C4-2B (cell line): ENCODE measurements at regions not wholly inside any gene's neighbourhood (a gene's known extent, or its start where the extent isn't known, plus 50 kb on each side); places are given as distances from the start of the nearest gene placed in this dataset.

Experiments
- H3K27ac ChIP-seq: fragments of 450-650 bp; 2 replicates; pipeline ENCODE4 v1.5.1; 2017
- ZFX ChIP-seq: fragments of 450-650 bp; IDR thresholded peaks from 2 replicates; pipeline ENCODE4 v1.6.1; 2017
- TF ChIP-seq, protein P1 (sequence below): fragments of 450-650 bp; conservative IDR thresholded peaks from 2 replicates; pipeline ENCODE4 v1.5.1; 2017; ENCODE audit warnings: mild to moderate bottlenecking

GRCh38 chr1:219027146-219027673, 146.5 kb upstream of the LYPLAL1 start:
- H3K27ac ChIP-seq, result no peak overlapping the region
- TF ChIP-seq, protein P1, sequence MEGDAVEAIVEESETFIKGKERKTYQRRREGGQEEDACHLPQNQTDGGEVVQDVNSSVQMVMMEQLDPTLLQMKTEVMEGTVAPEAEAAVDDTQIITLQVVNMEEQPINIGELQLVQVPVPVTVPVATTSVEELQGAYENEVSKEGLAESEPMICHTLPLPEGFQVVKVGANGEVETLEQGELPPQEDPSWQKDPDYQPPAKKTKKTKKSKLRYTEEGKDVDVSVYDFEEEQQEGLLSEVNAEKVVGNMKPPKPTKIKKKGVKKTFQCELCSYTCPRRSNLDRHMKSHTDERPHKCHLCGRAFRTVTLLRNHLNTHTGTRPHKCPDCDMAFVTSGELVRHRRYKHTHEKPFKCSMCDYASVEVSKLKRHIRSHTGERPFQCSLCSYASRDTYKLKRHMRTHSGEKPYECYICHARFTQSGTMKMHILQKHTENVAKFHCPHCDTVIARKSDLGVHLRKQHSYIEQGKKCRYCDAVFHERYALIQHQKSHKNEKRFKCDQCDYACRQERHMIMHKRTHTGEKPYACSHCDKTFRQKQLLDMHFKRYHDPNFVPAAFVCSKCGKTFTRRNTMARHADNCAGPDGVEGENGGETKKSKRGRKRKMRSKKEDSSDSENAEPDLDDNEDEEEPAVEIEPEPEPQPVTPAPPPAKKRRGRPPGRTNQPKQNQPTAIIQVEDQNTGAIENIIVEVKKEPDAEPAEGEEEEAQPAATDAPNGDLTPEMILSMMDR, result no peak
- no peak for TF ChIP-seq ZFX

DNA sequence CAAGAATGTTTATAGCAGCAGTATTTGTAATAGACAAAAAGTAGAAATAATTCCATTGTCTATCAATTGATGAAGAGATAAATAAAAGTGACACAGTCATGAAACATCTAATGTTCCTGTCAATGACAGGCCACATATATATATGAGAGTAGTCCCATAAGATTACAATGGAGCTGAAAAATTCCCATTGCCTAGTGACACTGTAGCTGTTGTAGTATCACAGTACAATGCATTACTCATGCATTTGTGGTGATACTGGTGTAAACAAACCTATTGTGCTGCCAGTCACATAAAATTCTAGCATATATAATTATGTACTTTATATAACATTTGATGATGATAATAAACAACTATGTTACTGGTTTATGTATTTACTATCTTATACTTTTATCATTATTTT, 141.9 kb upstream of the LYPLAL1 start:
- TF ChIP-seq, protein P1, result no peak
- TF ChIP-seq ZFX, result no peak

GRCh38 chr1:219038398-219038797, 135.3 kb upstream of the LYPLAL1 start:
- no peak overlapping the region for H3K27ac ChIP-seq
- TF ChIP-seq, protein P1, result no peak
- TF ChIP-seq ZFX, result no peak

More for the DNA sequence above, 141.9 kb upstream of the LYPLAL1 start:
- no peak overlapping the region for H3K27ac ChIP-seq

DNA sequence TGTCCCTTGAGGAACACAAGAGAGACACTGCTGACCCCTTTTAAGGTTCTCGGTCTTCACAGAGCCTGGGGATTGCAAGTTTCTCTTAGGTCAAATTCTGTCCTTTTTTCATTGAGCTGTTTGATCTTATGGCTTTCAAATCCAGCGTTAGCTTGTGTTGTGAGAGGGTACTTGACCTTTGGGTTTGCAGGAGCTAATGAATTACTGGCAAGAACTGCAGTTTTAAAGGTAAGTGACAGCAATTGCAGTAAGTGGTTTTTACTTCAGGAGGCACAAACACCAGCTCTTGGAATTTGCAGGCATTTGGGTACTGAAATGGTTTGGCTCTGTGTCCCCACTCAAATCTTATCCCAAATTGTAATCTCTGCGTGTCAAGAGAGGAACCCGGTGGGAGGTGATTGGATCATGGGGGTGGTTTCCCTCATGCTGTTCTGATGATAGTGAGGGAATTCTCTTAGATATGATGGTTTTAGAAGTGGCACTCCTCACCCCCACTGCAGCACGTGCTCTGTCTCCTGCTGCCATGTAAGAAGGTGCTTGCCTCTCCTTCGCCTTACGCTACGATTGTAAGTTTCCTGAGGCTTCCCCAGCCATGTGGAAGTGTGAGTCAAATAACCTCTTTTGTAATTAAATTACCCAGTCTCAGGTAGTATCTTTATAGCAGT, 134.5 kb upstream of the LYPLAL1 start:
- H3K27ac ChIP-seq, result no peak overlapping the region
- no peak for TF ChIP-seq ZFX
- TF ChIP-seq, protein P1, result no peak

- no peak for TF ChIP-seq ZFX
- TF ChIP-seq, protein P1, result no peak
- no peak overlapping the region for H3K27ac ChIP-seq
These were observed 134.0 kb upstream of the LYPLAL1 start for GRCh38 chr1:219039682-219040154.

- TF ChIP-seq, protein P1, result no peak
- TF ChIP-seq ZFX, result no peak
- no peak overlapping the region for H3K27ac ChIP-seq
These were observed 133.4 kb upstream of the LYPLAL1 start for GRCh38 chr1:219040291-219040690.

GRCh38 chr1:219041141-219041540, 132.5 kb upstream of the LYPLAL1 start:
- TF ChIP-seq, protein P1, result no peak
- TF ChIP-seq ZFX, result no peak
- no peak overlapping the region for H3K27ac ChIP-seq
